ENCODE measurements at regions not wholly inside any gene's neighbourhood (a gene's known extent, or its start where the extent isn't known, plus 50 kb on each side); places are given as distances from the start of the nearest gene placed in this dataset.

DNA sequence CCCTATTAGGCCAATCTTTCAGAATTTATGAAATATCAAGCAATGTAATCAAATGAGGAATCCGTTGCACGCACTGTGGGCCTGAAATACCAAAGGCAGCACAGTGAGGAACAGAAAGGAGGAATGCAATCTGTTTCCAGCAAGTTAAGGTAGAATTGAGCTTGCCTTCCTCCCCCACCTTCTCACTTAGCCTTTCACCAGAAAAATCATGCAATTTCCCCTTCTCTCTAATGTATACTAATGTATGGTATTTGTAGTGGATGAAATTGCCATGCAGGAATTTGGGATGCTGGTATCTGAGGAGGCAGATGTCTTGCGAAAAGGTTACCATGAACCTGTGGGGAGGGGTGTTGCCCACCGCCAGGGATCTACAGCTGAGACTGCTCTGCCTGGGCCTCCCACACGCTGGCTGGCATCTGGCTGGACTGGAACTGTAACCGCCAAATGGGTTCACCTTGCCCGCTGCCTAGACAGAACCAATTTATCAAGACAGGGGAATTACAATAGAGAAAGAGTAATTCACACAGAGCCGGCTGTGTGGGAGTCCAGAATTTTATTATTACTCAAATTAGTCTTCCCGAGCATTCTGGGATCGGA lies 222.4 kb upstream of the MYLIP start:
- Histone ChIP-seq H3K27ac (no peak overlapping the region), H3K27me3 (no peaks in the 10 kb centered on the region), H3K9me3 (no peaks in the 10 kb centered on the region), H3K4me1 (no peaks in the 10 kb centered on the region), H3K36me3 (no peaks in the 10 kb centered on the region), H3K4me3 (no peak overlapping the region)
- TF ChIP-seq POLR2A (IDR thresholded peaks at IDR 0.05): no peak
- TF ChIP-seq, protein P1, sequence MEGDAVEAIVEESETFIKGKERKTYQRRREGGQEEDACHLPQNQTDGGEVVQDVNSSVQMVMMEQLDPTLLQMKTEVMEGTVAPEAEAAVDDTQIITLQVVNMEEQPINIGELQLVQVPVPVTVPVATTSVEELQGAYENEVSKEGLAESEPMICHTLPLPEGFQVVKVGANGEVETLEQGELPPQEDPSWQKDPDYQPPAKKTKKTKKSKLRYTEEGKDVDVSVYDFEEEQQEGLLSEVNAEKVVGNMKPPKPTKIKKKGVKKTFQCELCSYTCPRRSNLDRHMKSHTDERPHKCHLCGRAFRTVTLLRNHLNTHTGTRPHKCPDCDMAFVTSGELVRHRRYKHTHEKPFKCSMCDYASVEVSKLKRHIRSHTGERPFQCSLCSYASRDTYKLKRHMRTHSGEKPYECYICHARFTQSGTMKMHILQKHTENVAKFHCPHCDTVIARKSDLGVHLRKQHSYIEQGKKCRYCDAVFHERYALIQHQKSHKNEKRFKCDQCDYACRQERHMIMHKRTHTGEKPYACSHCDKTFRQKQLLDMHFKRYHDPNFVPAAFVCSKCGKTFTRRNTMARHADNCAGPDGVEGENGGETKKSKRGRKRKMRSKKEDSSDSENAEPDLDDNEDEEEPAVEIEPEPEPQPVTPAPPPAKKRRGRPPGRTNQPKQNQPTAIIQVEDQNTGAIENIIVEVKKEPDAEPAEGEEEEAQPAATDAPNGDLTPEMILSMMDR (IDR thresholded peaks at IDR 0.05): no peak
- TF ChIP-seq POLR2AphosphoS5 (IDR thresholded peaks at IDR 0.05): no peak
- intact Hi-C loops (cut with DNase I; ENCODE audit: low total_unique reads): loop anchor here (10.0 kb wide), 1 partner anchor 1808 kb away; no protein-coding TSS in a partner anchor
- DNase-seq (ENCODE audit: low spot score in 2 of 2): no peak

DNA sequence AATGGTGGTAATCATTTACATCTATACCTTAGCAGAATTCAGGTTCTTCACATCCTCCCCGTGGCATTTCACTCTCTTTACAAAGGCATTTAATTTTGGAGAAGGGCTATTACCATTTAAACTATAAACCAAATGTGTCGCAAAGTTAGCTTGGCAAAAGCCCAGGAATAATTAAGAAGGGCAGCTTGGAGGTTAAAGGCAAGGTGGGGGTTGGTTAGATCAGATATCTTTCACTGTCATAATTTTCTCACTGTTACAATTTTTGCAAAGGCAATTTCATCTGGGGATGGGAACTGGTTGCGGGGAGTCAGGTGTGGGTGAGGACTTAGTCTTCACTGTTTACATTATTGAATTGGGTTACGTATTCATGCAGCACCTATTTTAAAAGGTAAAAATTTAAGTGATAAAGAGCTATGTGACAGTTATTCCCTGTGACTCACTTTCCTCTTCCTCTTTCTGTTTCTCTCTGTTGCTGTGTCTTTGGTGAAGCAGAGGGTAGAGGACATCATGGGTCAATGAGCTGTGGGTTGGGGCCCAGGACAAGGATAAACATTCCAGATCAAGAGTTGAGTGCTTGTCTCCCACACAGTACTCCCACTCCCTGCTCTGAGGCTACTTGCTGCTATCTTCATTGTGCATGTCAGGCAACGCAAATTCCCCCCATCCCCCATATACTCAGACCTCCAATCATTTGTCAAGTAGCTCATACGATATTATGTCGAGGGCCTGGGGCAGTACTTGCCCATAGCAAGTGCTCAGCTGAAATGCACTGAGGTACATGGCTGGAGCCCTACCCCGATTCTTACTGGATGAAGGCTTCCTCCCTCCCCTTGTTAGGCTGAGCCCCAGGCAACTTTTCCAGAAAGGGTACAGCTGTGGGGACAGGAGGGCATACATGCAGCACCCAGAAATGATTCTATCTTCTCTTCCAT lies 223.1 kb upstream of the MYLIP start:
- Histone ChIP-seq H3K4me3 (no peak overlapping the region), H3K36me3 (no peaks in the 10 kb centered on the region), H3K4me1 (no peaks in the 10 kb centered on the region), H3K27ac (no peak overlapping the region), H3K27me3 (no peaks in the 10 kb centered on the region), H3K9me3 (no peaks in the 10 kb centered on the region)
- DNase-seq (ENCODE audit: low spot score in 2 of 2): no peak
- TF ChIP-seq, protein P1 (IDR thresholded peaks at IDR 0.05): no peak
- TF ChIP-seq POLR2A (IDR thresholded peaks at IDR 0.05) (no peak), POLR2AphosphoS5 (IDR thresholded peaks at IDR 0.05) (no peak)
- intact Hi-C loops (cut with DNase I; ENCODE audit: low total_unique reads): loop anchor here (10.0 kb wide), 1 partner anchor 1809 kb away; no protein-coding TSS in a partner anchor

DNA sequence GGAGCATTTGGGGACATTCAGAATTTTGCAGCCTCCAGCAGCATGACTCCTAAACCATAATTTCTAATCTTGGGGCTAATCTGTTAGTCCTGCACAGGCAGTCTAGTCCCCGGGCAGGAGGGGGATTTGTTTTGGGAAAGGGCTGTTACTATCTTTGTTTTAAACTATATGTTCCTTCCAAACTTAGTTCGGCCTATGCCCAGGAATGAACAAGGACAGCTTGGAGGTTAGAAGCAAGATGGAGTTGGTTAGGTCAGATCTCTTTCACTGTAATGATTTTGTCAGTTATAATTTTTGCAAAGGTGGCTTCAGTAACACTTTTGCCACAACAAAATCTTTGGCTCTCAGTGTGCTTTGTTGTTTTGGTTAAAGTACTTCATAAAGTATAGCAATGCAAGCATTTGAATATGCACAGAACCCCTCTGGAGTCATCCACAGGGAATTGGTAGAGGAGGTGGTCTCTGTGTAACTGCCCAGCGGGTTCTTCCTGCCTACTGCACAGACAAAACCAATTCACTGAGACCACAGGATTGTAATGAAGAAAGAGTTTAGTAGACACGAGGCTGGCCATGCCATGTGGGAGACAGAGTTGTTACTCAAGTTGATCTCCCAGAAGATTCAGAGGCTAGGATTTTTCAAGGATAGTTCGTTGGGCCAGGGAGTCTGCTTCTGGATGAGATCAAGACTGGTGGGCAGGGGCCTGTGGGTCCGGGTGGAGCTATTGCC lies 224.1 kb upstream of the MYLIP start:
- no peak for TF ChIP-seq POLR2A (IDR thresholded peaks at IDR 0.05)
- TF ChIP-seq, protein P1 (IDR thresholded peaks at IDR 0.05): no peak
- no peak for TF ChIP-seq POLR2AphosphoS5 (IDR thresholded peaks at IDR 0.05)
- Histone ChIP-seq H3K4me3 (no peak overlapping the region), H3K4me1 (no peaks in the 10 kb centered on the region), H3K9me3 (no peaks in the 10 kb centered on the region), H3K27me3 (no peaks in the 10 kb centered on the region), H3K27ac (no peak overlapping the region), H3K36me3 (no peaks in the 10 kb centered on the region)
- intact Hi-C loops (cut with DNase I; ENCODE audit: low total_unique reads): loop anchor here (10.0 kb wide), 1 partner anchor 1810 kb away; no protein-coding TSS in a partner anchor
- DNase-seq (ENCODE audit: low spot score in 2 of 2): no peak

DNA sequence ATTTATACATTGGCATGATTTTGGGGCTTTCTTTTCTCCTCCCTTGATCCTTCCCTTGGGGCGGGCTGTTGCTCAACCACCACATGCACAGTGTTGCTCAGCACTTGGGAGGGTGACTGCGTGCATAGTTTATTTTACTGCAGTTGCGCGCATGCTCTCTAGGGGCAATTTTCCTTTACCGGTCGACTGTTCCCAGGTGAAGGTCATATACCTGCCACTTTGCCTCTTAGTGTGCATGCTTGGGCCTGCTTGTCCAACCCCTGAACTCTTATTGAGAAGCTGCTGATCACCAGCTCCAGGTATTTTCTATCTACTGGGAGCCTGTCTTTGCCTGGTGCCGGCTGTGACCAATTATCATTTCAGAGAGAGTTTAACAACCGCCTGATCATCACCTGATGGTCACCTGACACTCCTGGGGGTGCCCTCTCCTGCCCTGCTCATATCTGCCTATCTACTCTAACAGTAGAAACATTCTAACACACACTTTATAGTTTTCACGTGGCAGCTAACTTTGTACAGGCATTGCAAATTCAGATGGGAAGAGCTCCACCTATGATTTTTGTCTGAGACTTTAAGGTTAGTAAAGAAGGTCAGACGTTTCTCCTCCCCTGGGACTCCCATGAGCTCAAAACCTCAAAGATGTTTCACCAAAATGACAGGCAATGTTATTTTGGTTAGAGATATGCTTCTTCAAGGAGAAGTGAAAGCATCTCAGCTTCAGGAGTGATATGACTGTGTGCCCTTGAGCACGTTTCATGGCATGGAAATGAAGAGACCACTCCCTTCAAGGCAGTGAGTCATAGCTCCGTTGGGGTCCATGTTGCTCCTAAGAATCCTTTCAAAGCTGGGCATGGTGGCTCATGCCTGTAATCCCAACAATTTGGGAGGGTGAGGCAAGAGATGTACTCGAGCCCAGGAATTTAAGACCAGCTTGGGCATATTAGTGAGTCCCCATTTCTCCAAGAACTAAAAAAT lies 227.5 kb upstream of the MYLIP start:
- DNase-seq (ENCODE audit: low spot score in 2 of 2): no peak
- no peaks in the 10 kb centered on the region for H3K27me3 ChIP-seq

More for the DNA sequence above, 227.5 kb upstream of the MYLIP start:
- intact Hi-C loops (cut with DNase I; ENCODE audit: low total_unique reads): loop anchor here (10.0 kb wide), 1 partner anchor 1813 kb away; no protein-coding TSS in a partner anchor
- Histone ChIP-seq H3K36me3 (no peaks in the 10 kb centered on the region), H3K4me1 (no peaks in the 10 kb centered on the region), H3K4me3 (no peak overlapping the region), H3K9me3 (no peaks in the 10 kb centered on the region), H3K27ac (no peak overlapping the region)
- TF ChIP-seq POLR2AphosphoS5 (IDR thresholded peaks at IDR 0.05): no peak
- no peak for TF ChIP-seq POLR2A (IDR thresholded peaks at IDR 0.05)
- TF ChIP-seq, protein P1 (IDR thresholded peaks at IDR 0.05): no peak

Measured in breast epithelium (tissue), 4 donors.